ENCODE measurements at regions not wholly inside any gene's neighbourhood (a gene's known extent, or its start where the extent isn't known, plus 50 kb on each side); places are given as distances from the start of the nearest gene placed in this dataset.
A peak's percentile ranks its signal among the peaks of the same experiment; 100 is the strongest.

DNA sequence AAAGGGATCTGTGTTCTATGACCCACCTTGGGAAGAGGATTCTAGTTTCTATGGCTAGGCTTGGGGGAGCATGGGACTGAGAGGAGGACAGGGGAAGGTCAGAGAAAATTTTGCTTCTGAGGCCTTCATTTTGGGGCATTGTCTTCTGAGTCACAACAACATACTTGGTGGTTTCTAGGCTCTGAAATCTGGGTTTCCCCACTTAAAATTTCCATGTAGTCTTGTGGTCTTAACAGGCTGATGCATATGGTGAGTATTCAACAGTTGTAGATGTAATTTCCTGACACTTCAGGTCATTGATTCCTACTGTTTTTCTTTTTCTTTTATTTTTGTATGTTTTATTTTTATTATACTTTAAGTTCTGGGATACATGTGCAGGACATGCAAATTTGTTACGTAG, 88.5 kb downstream of the ANKRD7 start:
- DNase-seq: peak in 1 of 3 donors; percentile 13
- 100% methylated on average over 1 of the region's 1 CpG for WGBS (ENCODE audit: insufficient coverage)
- CTCF ChIA-PET: no interaction called here
- peaks cover 0 to 26% (median 2%) of the 10 kb centered on the region in 5 experiments for H3K27me3 ChIP-seq (replicated peaks in 2 of 5; ENCODE audit: control insufficient read depth in 4 of 5, insufficient read depth in 5 of 5, low read length in 4 of 5)
- H3K36me3 ChIP-seq (ENCODE audit: control insufficient read depth in 4 of 4, insufficient read depth in 4 of 4, low read length in 3 of 4): no peaks in the 10 kb centered on the region
- H3K4me1 ChIP-seq (ENCODE audit: control extremely low read depth in 1 of 4, control insufficient read depth in 4 of 4, insufficient read depth in 4 of 4, low read length in 3 of 4): peaks cover 0 to 6% (median 1%) of the 10 kb centered on the region in 4 experiments
- H3K4me3 ChIP-seq (ENCODE audit: control insufficient read depth in 1 of 7, extremely low read depth in 1 of 7, insufficient read depth in 4 of 7, low read depth in 2 of 7, low read length in 6 of 7): no peak overlapping the region
- no peak overlapping the region for H3K27ac ChIP-seq (ENCODE audit: insufficient read depth in 1 of 2, low read depth in 1 of 2, low read length in 2 of 2, poor library complexity in 1 of 2, severe bottlenecking in 2 of 2)
- POLR2A ChIA-PET: no interaction called here
- peaks cover 0 to 14% (median 5%) of the 10 kb centered on the region in 5 experiments for H3K9me3 ChIP-seq (ENCODE audit: control extremely low read depth in 1 of 5, control insufficient read depth in 4 of 5, insufficient read depth in 2 of 5, low read depth in 1 of 5, low read length in 4 of 5)

DNA sequence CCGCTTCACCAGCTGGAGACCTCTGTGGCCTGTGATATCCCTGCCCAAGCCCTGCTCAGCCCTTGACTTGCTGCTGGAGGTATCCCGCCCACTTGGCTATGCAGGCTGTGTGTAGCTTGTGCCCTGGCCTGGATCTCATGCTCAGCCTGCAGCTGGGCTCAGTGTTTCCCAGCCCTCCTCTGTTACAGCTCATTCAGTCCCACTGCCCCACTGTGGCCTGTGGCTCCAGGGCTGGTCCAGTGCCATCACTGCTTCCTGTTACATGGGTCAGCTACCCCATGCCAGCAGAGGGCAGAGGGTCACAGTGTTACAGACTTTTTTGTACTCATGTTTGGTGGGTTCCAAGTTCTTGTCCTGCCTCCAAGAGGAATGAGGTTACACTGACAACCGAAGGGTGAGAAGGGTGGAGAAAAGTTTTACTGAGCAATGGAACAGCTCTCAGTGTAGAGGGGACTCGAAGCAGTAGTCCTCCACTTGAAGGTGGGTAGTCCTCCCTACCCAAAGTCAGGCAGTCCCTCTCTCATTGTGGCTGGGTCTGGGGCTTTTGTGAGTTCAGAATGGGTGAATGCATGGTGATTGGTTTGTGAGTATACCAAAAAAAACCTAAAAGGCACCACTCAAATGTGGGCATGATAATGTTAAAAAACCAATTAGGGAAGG, 100.4 kb downstream of the ANKRD7 start:
- no peak for DNase-seq
- Histone ChIP-seq H3K27me3 (replicated peaks in 2 of 5; ENCODE audit: control insufficient read depth in 4 of 5, insufficient read depth in 5 of 5, low read length in 4 of 5) (peaks cover 5 to 19% (median 10%) of the 10 kb centered on the region in 5 experiments), H3K36me3 (ENCODE audit: control insufficient read depth in 4 of 4, insufficient read depth in 4 of 4, low read length in 3 of 4) (no peaks in the 10 kb centered on the region), H3K27ac (ENCODE audit: insufficient read depth in 1 of 2, low read depth in 1 of 2, low read length in 2 of 2, poor library complexity in 1 of 2, severe bottlenecking in 2 of 2) (no peak overlapping the region), H3K4me1 (ENCODE audit: control extremely low read depth in 1 of 4, control insufficient read depth in 4 of 4, insufficient read depth in 4 of 4, low read length in 3 of 4) (no peaks in the 10 kb centered on the region), H3K9me3 (ENCODE audit: control extremely low read depth in 1 of 5, control insufficient read depth in 4 of 5, insufficient read depth in 2 of 5, low read depth in 1 of 5, low read length in 4 of 5) (no peaks in the 10 kb centered on the region), H3K4me3 (ENCODE audit: control insufficient read depth in 1 of 7, extremely low read depth in 1 of 7, insufficient read depth in 4 of 7, low read depth in 2 of 7, low read length in 6 of 7) (no peak overlapping the region)
- WGBS (ENCODE audit: insufficient coverage): 89% methylated on average over 4 of the region's 4 CpGs
- ChIA-PET CTCF (no interaction called here), POLR2A (no interaction called here)

DNA sequence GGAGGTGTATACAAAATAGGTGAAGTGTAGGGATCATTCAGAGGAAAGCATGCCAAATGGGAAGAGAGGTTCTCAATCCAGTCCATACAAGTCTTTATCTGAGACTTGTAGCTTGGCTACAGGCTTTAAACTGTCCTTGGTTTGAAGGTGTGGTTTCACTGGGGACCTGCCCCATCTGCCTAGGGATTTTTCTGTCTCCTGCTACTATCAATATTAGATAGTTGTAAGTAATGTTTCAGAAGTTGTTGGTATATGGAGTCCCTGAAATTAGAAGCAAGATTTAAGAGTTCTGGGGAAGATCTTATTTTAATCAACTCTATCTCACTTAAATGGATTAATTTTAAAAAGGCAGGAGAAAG, 100.9 kb downstream of the ANKRD7 start:
- no peak overlapping the region for H3K4me3 ChIP-seq (ENCODE audit: control insufficient read depth in 1 of 7, extremely low read depth in 1 of 7, insufficient read depth in 4 of 7, low read depth in 2 of 7, low read length in 6 of 7)
- ChIA-PET CTCF (no interaction called here), POLR2A (no interaction called here)
- no peak overlapping the region for H3K27ac ChIP-seq (ENCODE audit: insufficient read depth in 1 of 2, low read depth in 1 of 2, low read length in 2 of 2, poor library complexity in 1 of 2, severe bottlenecking in 2 of 2)
- no peaks in the 10 kb centered on the region for H3K36me3 ChIP-seq (ENCODE audit: control insufficient read depth in 4 of 4, insufficient read depth in 4 of 4, low read length in 3 of 4)
- no peaks in the 10 kb centered on the region for H3K9me3 ChIP-seq (ENCODE audit: control extremely low read depth in 1 of 5, control insufficient read depth in 4 of 5, insufficient read depth in 2 of 5, low read depth in 1 of 5, low read length in 4 of 5)
- no peaks in the 10 kb centered on the region for H3K4me1 ChIP-seq (ENCODE audit: control extremely low read depth in 1 of 4, control insufficient read depth in 4 of 4, insufficient read depth in 4 of 4, low read length in 3 of 4)
- H3K27me3 ChIP-seq (replicated peaks in 2 of 5; ENCODE audit: control insufficient read depth in 4 of 5, insufficient read depth in 5 of 5, low read length in 4 of 5): peaks cover 6 to 20% (median 12%) of the 10 kb centered on the region in 5 experiments
- DNase-seq: no peak

DNA sequence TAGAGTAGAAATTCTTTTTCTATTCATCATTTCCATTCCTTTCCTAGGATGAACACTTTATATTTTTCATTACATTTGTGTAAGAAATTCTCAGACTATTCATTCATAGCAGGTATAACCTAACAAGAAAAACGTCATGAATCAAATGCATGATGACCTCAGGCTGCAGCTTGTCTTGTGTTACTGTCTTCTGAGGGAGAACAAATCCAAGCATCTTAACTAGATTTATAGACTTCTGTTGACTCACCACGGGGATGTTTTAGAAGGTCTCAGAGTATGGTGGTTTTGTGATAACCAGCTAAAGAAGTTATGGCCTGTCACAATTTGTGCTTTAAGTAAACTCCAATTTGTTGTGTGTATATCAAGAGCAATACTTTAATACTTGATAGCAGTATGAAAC, 102.7 kb downstream of the ANKRD7 start:
- ChIA-PET CTCF (no interaction called here), POLR2A (interaction anchor here (0.6 kb wide), 1 partner anchor 551 kb away, joined by 3 read pairs; no protein-coding TSS in a partner anchor)
- H3K9me3 ChIP-seq (ENCODE audit: control extremely low read depth in 1 of 5, control insufficient read depth in 4 of 5, insufficient read depth in 2 of 5, low read depth in 1 of 5, low read length in 4 of 5): no peaks in the 10 kb centered on the region
- no peaks in the 10 kb centered on the region for H3K4me1 ChIP-seq (ENCODE audit: control extremely low read depth in 1 of 4, control insufficient read depth in 4 of 4, insufficient read depth in 4 of 4, low read length in 3 of 4)
- no peak for DNase-seq
- H3K27me3 ChIP-seq (replicated peaks in 2 of 5; ENCODE audit: control insufficient read depth in 4 of 5, insufficient read depth in 5 of 5, low read length in 4 of 5): peaks cover 6 to 28% (median 12%) of the 10 kb centered on the region in 5 experiments
- H3K27ac ChIP-seq (ENCODE audit: insufficient read depth in 1 of 2, low read depth in 1 of 2, low read length in 2 of 2, poor library complexity in 1 of 2, severe bottlenecking in 2 of 2): no peak overlapping the region
- no peak overlapping the region for H3K4me3 ChIP-seq (ENCODE audit: control insufficient read depth in 1 of 7, extremely low read depth in 1 of 7, insufficient read depth in 4 of 7, low read depth in 2 of 7, low read length in 6 of 7)
- WGBS (ENCODE audit: insufficient coverage): 100% methylated on average over 1 of the region's 2 CpGs
- H3K36me3 ChIP-seq (ENCODE audit: control insufficient read depth in 4 of 4, insufficient read depth in 4 of 4, low read length in 3 of 4): no peaks in the 10 kb centered on the region

DNA sequence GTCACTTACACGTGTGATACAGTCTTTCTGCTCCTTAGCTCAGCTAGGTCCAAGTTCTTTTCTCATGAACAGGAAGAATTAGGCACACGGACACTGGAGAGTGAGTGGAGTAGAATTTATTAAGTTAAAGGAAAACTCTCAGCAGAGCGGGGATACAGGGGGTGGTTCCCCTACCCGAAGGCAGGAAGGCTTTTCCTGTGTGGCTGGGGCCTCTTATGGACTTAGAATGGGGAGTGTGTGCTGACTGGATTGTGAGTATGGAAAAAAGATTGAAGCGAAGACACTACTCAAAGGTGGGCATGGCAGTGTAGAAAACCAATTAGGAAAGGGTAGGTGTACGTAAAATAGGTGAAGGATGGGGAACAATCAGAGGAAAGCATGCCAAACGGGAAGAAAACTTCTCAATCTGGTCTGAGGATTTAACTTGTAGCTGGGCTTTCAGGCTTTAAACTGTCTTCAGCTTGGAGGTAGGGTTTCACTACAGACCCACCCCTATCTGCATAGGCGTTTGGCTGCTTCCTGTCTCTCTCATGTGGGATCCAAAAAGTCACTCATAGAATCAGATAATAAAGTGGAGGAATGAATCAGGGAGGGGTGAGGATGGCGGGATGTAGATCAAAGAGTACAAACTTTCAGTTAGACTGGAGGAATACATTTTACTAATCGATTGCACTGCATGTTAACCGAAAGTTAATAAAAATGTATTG, 104.2 kb downstream of the ANKRD7 start:
- Histone ChIP-seq H3K4me1 (ENCODE audit: control extremely low read depth in 1 of 4, control insufficient read depth in 4 of 4, insufficient read depth in 4 of 4, low read length in 3 of 4) (no peaks in the 10 kb centered on the region), H3K36me3 (ENCODE audit: control insufficient read depth in 4 of 4, insufficient read depth in 4 of 4, low read length in 3 of 4) (no peaks in the 10 kb centered on the region), H3K27me3 (replicated peaks in 2 of 5; ENCODE audit: control insufficient read depth in 4 of 5, insufficient read depth in 5 of 5, low read length in 4 of 5) (peaks cover 6 to 28% (median 12%) of the 10 kb centered on the region in 5 experiments), H3K4me3 (ENCODE audit: control insufficient read depth in 1 of 7, extremely low read depth in 1 of 7, insufficient read depth in 4 of 7, low read depth in 2 of 7, low read length in 6 of 7) (no peak overlapping the region), H3K9me3 (ENCODE audit: control extremely low read depth in 1 of 5, control insufficient read depth in 4 of 5, insufficient read depth in 2 of 5, low read depth in 1 of 5, low read length in 4 of 5) (no peaks in the 10 kb centered on the region), H3K27ac (ENCODE audit: insufficient read depth in 1 of 2, low read depth in 1 of 2, low read length in 2 of 2, poor library complexity in 1 of 2, severe bottlenecking in 2 of 2) (no peak overlapping the region)
- no peak for DNase-seq
- ChIA-PET POLR2A (no interaction called here), CTCF (no interaction called here)
- 82% methylated on average over 8 of the region's 11 CpGs for WGBS (ENCODE audit: insufficient coverage)

DNA sequence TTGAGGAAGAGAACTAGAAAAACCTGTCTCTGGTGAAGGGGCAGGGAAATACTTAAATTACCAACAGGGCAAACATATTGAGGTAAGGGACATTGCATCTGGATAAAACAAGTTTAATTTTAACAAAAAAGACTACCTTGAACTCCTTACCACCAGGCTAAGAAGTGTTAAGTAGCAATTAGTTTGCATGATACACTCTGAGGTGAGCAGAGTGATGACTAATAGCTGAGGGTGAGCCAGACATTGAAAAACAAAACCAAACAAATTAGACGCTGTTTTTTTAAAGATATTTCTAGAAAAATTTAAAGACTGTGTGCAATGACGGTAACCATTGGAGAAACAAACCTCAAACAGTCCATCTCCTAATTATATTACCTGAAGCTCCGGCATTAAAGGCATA, 105.9 kb downstream of the ANKRD7 start:
- POLR2A ChIA-PET: no interaction called here
- 100% methylated on average over 1 of the region's 3 CpGs for WGBS (ENCODE audit: insufficient coverage)

DNA sequence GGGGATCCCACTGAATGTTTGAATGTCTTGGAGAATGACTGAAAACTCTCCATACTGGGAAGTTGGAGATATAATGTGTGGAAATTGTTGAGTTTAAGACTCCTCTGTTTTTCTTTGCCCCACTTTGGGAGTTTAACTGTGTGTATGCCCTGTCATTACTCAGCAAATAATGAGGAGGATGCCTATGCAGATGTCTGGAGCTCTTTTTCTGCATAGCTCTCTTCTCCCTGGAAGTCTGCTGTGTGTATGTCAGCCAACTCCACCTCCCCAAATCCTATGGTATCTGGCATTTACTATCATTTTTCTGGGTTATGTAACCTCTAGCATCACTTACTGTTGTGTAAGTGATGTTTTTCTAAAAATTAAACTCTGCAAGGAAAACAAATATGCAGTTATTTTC, 122.2 kb downstream of the ANKRD7 start:
- ChIA-PET POLR2A (no interaction called here), CTCF (no interaction called here)
- no peak overlapping the region for H3K4me3 ChIP-seq (ENCODE audit: control insufficient read depth in 1 of 7, extremely low read depth in 1 of 7, insufficient read depth in 4 of 7, low read depth in 2 of 7, low read length in 6 of 7)
- H3K9me3 ChIP-seq (ENCODE audit: control extremely low read depth in 1 of 5, control insufficient read depth in 4 of 5, insufficient read depth in 2 of 5, low read depth in 1 of 5, low read length in 4 of 5): no peaks in the 10 kb centered on the region
- no peak overlapping the region for H3K27ac ChIP-seq (ENCODE audit: insufficient read depth in 1 of 2, low read depth in 1 of 2, low read length in 2 of 2, poor library complexity in 1 of 2, severe bottlenecking in 2 of 2)
- H3K27me3 ChIP-seq (replicated peaks in 2 of 5; ENCODE audit: control insufficient read depth in 4 of 5, insufficient read depth in 5 of 5, low read length in 4 of 5): peaks cover 0 to 26% (median 4%) of the 10 kb centered on the region in 5 experiments
- H3K4me1 ChIP-seq (ENCODE audit: control extremely low read depth in 1 of 4, control insufficient read depth in 4 of 4, insufficient read depth in 4 of 4, low read length in 3 of 4): no peaks in the 10 kb centered on the region
- DNase-seq: no peak
- no peaks in the 10 kb centered on the region for H3K36me3 ChIP-seq (ENCODE audit: control insufficient read depth in 4 of 4, insufficient read depth in 4 of 4, low read length in 3 of 4)

More for the DNA sequence above, 105.9 kb downstream of the ANKRD7 start:
- DNase-seq: no peak
- Histone ChIP-seq H3K36me3 (ENCODE audit: control insufficient read depth in 4 of 4, insufficient read depth in 4 of 4, low read length in 3 of 4) (no peaks in the 10 kb centered on the region), H3K9me3 (ENCODE audit: control extremely low read depth in 1 of 5, control insufficient read depth in 4 of 5, insufficient read depth in 2 of 5, low read depth in 1 of 5, low read length in 4 of 5) (no peaks in the 10 kb centered on the region), H3K4me1 (ENCODE audit: control extremely low read depth in 1 of 4, control insufficient read depth in 4 of 4, insufficient read depth in 4 of 4, low read length in 3 of 4) (no peaks in the 10 kb centered on the region), H3K27me3 (replicated peaks in 2 of 5; ENCODE audit: control insufficient read depth in 4 of 5, insufficient read depth in 5 of 5, low read length in 4 of 5) (peaks cover 6 to 25% (median 9%) of the 10 kb centered on the region in 5 experiments), H3K27ac (ENCODE audit: insufficient read depth in 1 of 2, low read depth in 1 of 2, low read length in 2 of 2, poor library complexity in 1 of 2, severe bottlenecking in 2 of 2) (no peak overlapping the region), H3K4me3 (ENCODE audit: control insufficient read depth in 1 of 7, extremely low read depth in 1 of 7, insufficient read depth in 4 of 7, low read depth in 2 of 7, low read length in 6 of 7) (no peak overlapping the region)
- CTCF ChIA-PET: no interaction called here
